ENCODE measurements at regions not wholly inside any gene's neighbourhood (a gene's known extent, or its start where the extent isn't known, plus 50 kb on each side); places are given as distances from the start of the nearest gene placed in this dataset.

GRCh38 chr21:20302084-20302483 lies 696.1 kb upstream of the NCAM2 start:
- no peaks in the 10 kb centered on the region for H3K27me3 ChIP-seq (ENCODE audit: control insufficient read depth in 2 of 2, insufficient read depth in 2 of 2, low read length in 2 of 2)
- H4K20me1 ChIP-seq (replicated peaks; ENCODE audit: control insufficient read depth, extremely low read depth, insufficient read depth, low read length), result no peaks in the 10 kb centered on the region
- H3K9me3 ChIP-seq (replicated peaks; ENCODE audit: control insufficient read depth, insufficient read depth, low read length), result no peaks in the 10 kb centered on the region
- H3K9me1 ChIP-seq (replicated peaks; ENCODE audit: control insufficient read depth, extremely low read depth, insufficient read depth, low read length), result no peaks in the 10 kb centered on the region
- H3K4me3 ChIP-seq (replicated peaks in 1 of 3; ENCODE audit: insufficient read depth in 1 of 3, low read depth in 1 of 3, low read length in 3 of 3), result no peak overlapping the region
- DNase-seq (ENCODE audit: low read depth, low spot score) (no peak), FAIRE-seq (no peak)
- no peak overlapping the region for H3K4me2 ChIP-seq (ENCODE audit: insufficient read depth, low read length)
- H2AFZ ChIP-seq (ENCODE audit: low read depth, low read length), result no peak overlapping the region
- H3K79me2 ChIP-seq (ENCODE audit: control insufficient read depth, insufficient read depth, low read length), result no peaks in the 10 kb centered on the region
- H3K9ac ChIP-seq (replicated peaks; ENCODE audit: extremely low read depth, insufficient read depth, low read length), result no peak overlapping the region
- intact Hi-C loops (cut with micrococcal nuclease) (no loop called here), dilution Hi-C loops (cut with MboI; ENCODE audit: extremely low pct_ligation_motif_present, low sequenced_read_pairs) (no loop called here)
- TF ChIP-seq MYC (IDR thresholded peaks at IDR 0.05; ENCODE audit: low read depth, low read length), result no peak
- TF ChIP-seq POLR2A (IDR thresholded peaks at IDR 0.05; ENCODE audit: low read depth, low read length), result no peak
- no peak for TF ChIP-seq EZH2 (IDR thresholded peaks at IDR 0.05; ENCODE audit: borderline replicate concordance, low read depth, low read length, severe bottlenecking)
- no peak for TF ChIP-seq CTCF (IDR thresholded peaks at IDR 0.05; ENCODE audit: extremely low read depth in 1 of 2, insufficient read depth in 1 of 2, low read depth in 1 of 2, low read length in 2 of 2)
- TF ChIP-seq MAX (IDR thresholded peaks at IDR 0.05; ENCODE audit: insufficient read depth, insufficient read length), result no peak
- TF ChIP-seq FOS (IDR thresholded peaks at IDR 0.05; ENCODE audit: borderline replicate concordance, insufficient read depth, low read length), result no peak
- TF ChIP-seq JUN (IDR thresholded peaks at IDR 0.05; ENCODE audit: borderline replicate concordance, insufficient read depth, insufficient read length, low read depth), result no peak
- no peak for TF ChIP-seq POLR2AphosphoS5 (IDR thresholded peaks at IDR 0.05; ENCODE audit: insufficient read depth, low read depth, low read length)
- no peak for TF ChIP-seq GATA2 (IDR thresholded peaks at IDR 0.05; ENCODE audit: insufficient read depth, insufficient read length, low read depth, low read length)
- no peak overlapping the region for H3K27ac ChIP-seq (ENCODE audit: insufficient read depth, low read depth, low read length)
- no TSS peak for BruUV-seq (replicated peaks)
- POLR2A ChIA-PET, result no interaction called here
- CTCF ChIA-PET, result no interaction called here
- no peaks in the 10 kb centered on the region for H3K36me3 ChIP-seq (ENCODE audit: control insufficient read depth in 2 of 2, extremely low read depth in 1 of 2, insufficient read depth in 2 of 2, low read length in 2 of 2)
- no peaks in the 10 kb centered on the region for H3K4me1 ChIP-seq (ENCODE audit: control insufficient read depth, extremely low read depth, insufficient read depth, low read length)

All from endothelial cell of umbilical vein (primary cell).